ENCODE measurements at regions not wholly inside any gene's neighbourhood (a gene's known extent, or its start where the extent isn't known, plus 50 kb on each side); places are given as distances from the start of the nearest gene placed in this dataset.

- ATAC-seq (no peak), DNase-seq (no peak)
- no peak overlapping the region for H3K4me3 ChIP-seq
- H3K9me3 ChIP-seq = no peaks in the 10 kb centered on the region
- no peaks in the 10 kb centered on the region for H3K4me1 ChIP-seq (ENCODE audit: low read depth)
- H3K36me3 ChIP-seq (ENCODE audit: low read depth) = no peaks in the 10 kb centered on the region
- TF ChIP-seq CTCF (IDR thresholded peaks at IDR 0.05) = no peak
- intact Hi-C loops (cut with DNase I, micrococcal nuclease) = no loop called here
Observed at GRCh38 chr2:104929663-104930062, 75.7 kb downstream of the POU3F3 start.

GRCh38 chr2:104930732-104931131 is 76.8 kb downstream of the POU3F3 start:
- Histone ChIP-seq H3K4me3 (no peak overlapping the region), H3K36me3 (ENCODE audit: low read depth) (no peaks in the 10 kb centered on the region), H3K9me3 (no peaks in the 10 kb centered on the region), H3K4me1 (ENCODE audit: low read depth) (no peaks in the 10 kb centered on the region)
- intact Hi-C loops (cut with DNase I, micrococcal nuclease) = no loop called here
- ATAC-seq = no peak
- TF ChIP-seq CTCF (IDR thresholded peaks at IDR 0.05) = no peak
- DNase-seq = no peak

- Histone ChIP-seq H3K4me1 (ENCODE audit: low read depth) (no peaks in the 10 kb centered on the region), H3K9me3 (no peaks in the 10 kb centered on the region), H3K4me3 (no peak overlapping the region), H3K36me3 (ENCODE audit: low read depth) (no peaks in the 10 kb centered on the region)
- intact Hi-C loops (cut with DNase I, micrococcal nuclease) = no loop called here
- no peak for TF ChIP-seq CTCF (IDR thresholded peaks at IDR 0.05)
- DNase-seq (no peak), ATAC-seq (no peak)
Observed at GRCh38 chr2:104932243-104932642, 78.3 kb downstream of the POU3F3 start.

GRCh38 chr2:104933151-104933917 is 79.4 kb downstream of the POU3F3 start:
- no peaks in the 10 kb centered on the region for H3K4me1 ChIP-seq (ENCODE audit: low read depth)
- no peak overlapping the region for H3K4me3 ChIP-seq
- intact Hi-C loops (cut with DNase I, micrococcal nuclease) = no loop called here
- DNase-seq (no peak), ATAC-seq (no peak)
- no peaks in the 10 kb centered on the region for H3K36me3 ChIP-seq (ENCODE audit: low read depth)
- no peaks in the 10 kb centered on the region for H3K9me3 ChIP-seq
- no peak for TF ChIP-seq CTCF (IDR thresholded peaks at IDR 0.05)

GRCh38 chr2:104936527-104936926 is 82.6 kb downstream of the POU3F3 start:
- intact Hi-C loops (cut with DNase I, micrococcal nuclease) = no loop called here
- Histone ChIP-seq H3K9me3 (no peaks in the 10 kb centered on the region), H3K36me3 (ENCODE audit: low read depth) (no peaks in the 10 kb centered on the region), H3K4me1 (ENCODE audit: low read depth) (no peaks in the 10 kb centered on the region), H3K4me3 (no peak overlapping the region)
- DNase-seq = no peak
- no peak for ATAC-seq
- no peak for TF ChIP-seq CTCF (IDR thresholded peaks at IDR 0.05)

Data from mucosa of descending colon (tissue), 3 donors.